Progenitor cell of endocrine pancreas (in vitro differentiated cells): ENCODE measurements at regions not wholly inside any gene's neighbourhood (a gene's known extent, or its start where the extent isn't known, plus 50 kb on each side); places are given as distances from the start of the nearest gene placed in this dataset.

Source experiments
- DNase-seq: peaks from one replicate; pipeline ENCODE4 v3.0.0; 2021; ENCODE audit warnings: low spot score; ENCODE audit not compliant: unreplicated experiment
- H3K27ac Mint-ChIP-seq: 2 replicates; pipeline ENCODE4 v1.8.0; 2021; ENCODE audit warnings: mild to moderate bottlenecking, moderate library complexity, mixed read lengths
- H3K27me3 Mint-ChIP-seq: 2 replicates; pipeline ENCODE4 v1.8.0; 2021; ENCODE audit warnings: mixed read lengths
- H3K36me3 Mint-ChIP-seq: 2 replicates; pipeline ENCODE4 v1.8.0; 2022; ENCODE audit warnings: mixed read lengths; ENCODE audit not compliant: insufficient read depth
- H3K4me1 Mint-ChIP-seq: 2 replicates; pipeline ENCODE4 v1.8.0; 2021; ENCODE audit warnings: low read depth, mixed read lengths
- H3K4me3 Mint-ChIP-seq: 2 replicates; pipeline ENCODE4 v1.8.0; 2021; ENCODE audit warnings: low read depth, mild to moderate bottlenecking, moderate library complexity, mixed read lengths
- H3K9me3 Mint-ChIP-seq: 2 replicates; pipeline ENCODE4 v1.8.0; 2021; ENCODE audit warnings: low read depth, mixed read lengths
- CTCF ChIP-seq: fragments of 200-600 bp; sonication (generic); IDR thresholded peaks from one replicate; pipeline ENCODE4 v1.5.0; 2021; ENCODE audit warnings: antibody characterized with exemption, mild to moderate bottlenecking; ENCODE audit not compliant: unreplicated experiment

- TF ChIP-seq CTCF: no peak
- no peaks in the 10 kb centered on the region for H3K36me3 Mint-ChIP-seq
- no peak overlapping the region for H3K27ac Mint-ChIP-seq
- H3K4me3 Mint-ChIP-seq: no peak overlapping the region
- DNase-seq: no peak
- no peaks in the 10 kb centered on the region for H3K27me3 Mint-ChIP-seq
- H3K4me1 Mint-ChIP-seq: no peaks in the 10 kb centered on the region
- no peaks in the 10 kb centered on the region for H3K9me3 Mint-ChIP-seq
Observed at GRCh38 chr7:16045296-16045695, 358.8 kb upstream of the MEOX2 start.

GRCh38 chr7:16044645-16045044 lies 358.2 kb upstream of the MEOX2 start:
- no peak overlapping the region for H3K27ac Mint-ChIP-seq
- TF ChIP-seq CTCF: no peak
- no peaks in the 10 kb centered on the region for H3K4me1 Mint-ChIP-seq
- DNase-seq: no peak
- H3K9me3 Mint-ChIP-seq: no peaks in the 10 kb centered on the region
- H3K4me3 Mint-ChIP-seq: no peak overlapping the region
- no peaks in the 10 kb centered on the region for H3K27me3 Mint-ChIP-seq
- H3K36me3 Mint-ChIP-seq: no peaks in the 10 kb centered on the region

- no peak for DNase-seq
- Mint-ChIP-seq H3K27me3 (no peaks in the 10 kb centered on the region), H3K4me1 (no peaks in the 10 kb centered on the region), H3K36me3 (no peaks in the 10 kb centered on the region), H3K27ac (no peak overlapping the region), H3K4me3 (no peak overlapping the region), H3K9me3 (peaks cover 5% of the 10 kb centered on the region)
- no peak for TF ChIP-seq CTCF
Observed at GRCh38 chr7:16040346-16040745, 353.9 kb upstream of the MEOX2 start.

- no peaks in the 10 kb centered on the region for H3K27me3 Mint-ChIP-seq
- no peak overlapping the region for H3K27ac Mint-ChIP-seq
- no peak overlapping the region for H3K4me3 Mint-ChIP-seq
- H3K9me3 Mint-ChIP-seq: peaks cover 5% of the 10 kb centered on the region
- DNase-seq: no peak
- H3K36me3 Mint-ChIP-seq: no peaks in the 10 kb centered on the region
- no peak for TF ChIP-seq CTCF
- H3K4me1 Mint-ChIP-seq: no peaks in the 10 kb centered on the region
Observed at GRCh38 chr7:16038906-16039305, 352.4 kb upstream of the MEOX2 start.

GRCh38 chr7:16035392-16035791 lies 348.9 kb upstream of the MEOX2 start:
- TF ChIP-seq CTCF: no peak
- H3K4me3 Mint-ChIP-seq: no peak overlapping the region
- no peak overlapping the region for H3K27ac Mint-ChIP-seq
- DNase-seq: no peak
- H3K4me1 Mint-ChIP-seq: no peaks in the 10 kb centered on the region
- no peaks in the 10 kb centered on the region for H3K36me3 Mint-ChIP-seq
- peaks cover 5% of the 10 kb centered on the region for H3K9me3 Mint-ChIP-seq
- no peaks in the 10 kb centered on the region for H3K27me3 Mint-ChIP-seq
